ENCODE measurements at regions not wholly inside any gene's neighbourhood (a gene's known extent, or its start where the extent isn't known, plus 50 kb on each side); places are given as distances from the start of the nearest gene placed in this dataset.

- no peak overlapping the region for H2AFZ ChIP-seq (ENCODE audit: low read depth, low read length)
- no peak overlapping the region for H3K9ac ChIP-seq (ENCODE audit: low read length)
- H3K9me3 ChIP-seq (ENCODE audit: low read length), result no peaks in the 10 kb centered on the region
Measured at GRCh38 chr2:17287183-17287582, 231.1 kb downstream of the RAD51AP2 start.

GRCh38 chr2:17282826-17283225 lies 235.4 kb downstream of the RAD51AP2 start:
- H3K36me3 ChIP-seq (ENCODE audit: insufficient read depth, low read length), result no peaks in the 10 kb centered on the region
- no peak overlapping the region for H3K9ac ChIP-seq (ENCODE audit: low read length)
- H4K20me1 ChIP-seq (ENCODE audit: insufficient read depth), result no peaks in the 10 kb centered on the region
- H2AFZ ChIP-seq (ENCODE audit: low read depth, low read length), result no peak overlapping the region
- H3F3A ChIP-seq (ENCODE audit: insufficient read depth, low read length, poor library complexity, severe bottlenecking), result no peaks in the 10 kb centered on the region
- no peak overlapping the region for H3K4me3 ChIP-seq (ENCODE audit: low read length)
- no peak for TF ChIP-seq TAF1 (IDR thresholded peaks at IDR 0.05; ENCODE audit: low read depth)
- no peak overlapping the region for H3K27ac ChIP-seq (ENCODE audit: low read length)
- no peaks in the 10 kb centered on the region for H3K27me3 ChIP-seq (ENCODE audit: insufficient read depth, low read depth, low read length)
- H3K9me3 ChIP-seq (ENCODE audit: low read length), result no peaks in the 10 kb centered on the region
- H3K9me2 ChIP-seq (ENCODE audit: insufficient read depth, low read length), result no peaks in the 10 kb centered on the region
- H3K4me2 ChIP-seq (ENCODE audit: low read length), result no peak overlapping the region
- no peaks in the 10 kb centered on the region for H3K79me2 ChIP-seq (replicated peaks; ENCODE audit: insufficient read depth, low read length)

More at GRCh38 chr2:17287183-17287582, 231.1 kb downstream of the RAD51AP2 start:
- no peaks in the 10 kb centered on the region for H3K9me2 ChIP-seq (ENCODE audit: insufficient read depth, low read length)
- TF ChIP-seq SMC3 (conservative IDR thresholded peaks at IDR 0.05; ENCODE audit: poor library complexity), result no peak
- TF ChIP-seq EZH2 (IDR thresholded peaks at IDR 0.05; ENCODE audit: borderline replicate concordance, insufficient read depth, low read length, poor library complexity, severe bottlenecking), result no peak
- no peak for TF ChIP-seq CTCF (IDR thresholded peaks at IDR 0.05; ENCODE audit: poor library complexity, severe bottlenecking)
- TF ChIP-seq RAD21 (conservative IDR thresholded peaks at IDR 0.05), result no peak
- no peak for TF ChIP-seq POLR2AphosphoS5 (IDR thresholded peaks at IDR 0.05)
- no peak for TF ChIP-seq MXI1 (conservative IDR thresholded peaks at IDR 0.05; ENCODE audit: poor library complexity, severe bottlenecking)
- TF ChIP-seq TAF1 (IDR thresholded peaks at IDR 0.05; ENCODE audit: low read depth), result no peak
- no peak for TF ChIP-seq EP300 (conservative IDR thresholded peaks at IDR 0.05; ENCODE audit: poor library complexity, severe bottlenecking)
- no peak for TF ChIP-seq REST (IDR thresholded peaks at IDR 0.05; ENCODE audit: borderline replicate concordance)
- H3K79me2 ChIP-seq (replicated peaks; ENCODE audit: insufficient read depth, low read length), result no peaks in the 10 kb centered on the region
- no peaks in the 10 kb centered on the region for H3K36me3 ChIP-seq (ENCODE audit: insufficient read depth, low read length)
- no peak overlapping the region for H3K4me2 ChIP-seq (ENCODE audit: low read length)
- H3K4me3 ChIP-seq (ENCODE audit: low read length), result no peak overlapping the region
- no peaks in the 10 kb centered on the region for H3F3A ChIP-seq (ENCODE audit: insufficient read depth, low read length, poor library complexity, severe bottlenecking)
- H3K27ac ChIP-seq (ENCODE audit: low read length), result no peak overlapping the region
- no peaks in the 10 kb centered on the region for H4K20me1 ChIP-seq (ENCODE audit: insufficient read depth)
- no peaks in the 10 kb centered on the region for H3K27me3 ChIP-seq (ENCODE audit: insufficient read depth, low read depth, low read length)

DNA sequence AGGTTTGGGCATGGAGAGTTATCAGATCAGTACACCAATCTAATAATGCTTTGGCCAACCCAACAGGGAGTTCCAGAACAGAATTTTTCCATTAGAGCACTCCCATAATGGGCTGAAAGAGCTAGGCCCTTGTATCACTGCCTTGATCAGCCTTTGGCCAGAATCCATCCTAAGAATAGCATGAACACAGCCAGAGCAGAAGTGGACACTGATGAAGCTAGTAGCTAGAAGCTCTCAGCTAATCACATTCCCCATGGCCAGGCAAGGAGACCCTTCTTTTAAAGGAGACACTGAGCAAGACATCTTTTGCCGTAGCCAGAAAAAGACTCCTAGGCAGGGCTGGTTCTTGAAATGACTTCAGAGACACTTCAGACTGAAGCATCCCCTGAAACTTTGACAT lies 236.0 kb downstream of the RAD51AP2 start:
- no peaks in the 10 kb centered on the region for H3K36me3 ChIP-seq (ENCODE audit: insufficient read depth, low read length)
- no peak for TF ChIP-seq TAF1 (IDR thresholded peaks at IDR 0.05; ENCODE audit: low read depth)
- TF ChIP-seq POLR2AphosphoS5 (IDR thresholded peaks at IDR 0.05), result no peak
- TF ChIP-seq EP300 (conservative IDR thresholded peaks at IDR 0.05; ENCODE audit: poor library complexity, severe bottlenecking), result no peak
- TF ChIP-seq CTCF (IDR thresholded peaks at IDR 0.05; ENCODE audit: poor library complexity, severe bottlenecking), result no peak
- TF ChIP-seq EZH2 (IDR thresholded peaks at IDR 0.05; ENCODE audit: borderline replicate concordance, insufficient read depth, low read length, poor library complexity, severe bottlenecking), result no peak
- no peak for TF ChIP-seq SMC3 (conservative IDR thresholded peaks at IDR 0.05; ENCODE audit: poor library complexity)
- no peak for TF ChIP-seq REST (IDR thresholded peaks at IDR 0.05; ENCODE audit: borderline replicate concordance)
- TF ChIP-seq MXI1 (conservative IDR thresholded peaks at IDR 0.05; ENCODE audit: poor library complexity, severe bottlenecking), result no peak
- TF ChIP-seq RAD21 (conservative IDR thresholded peaks at IDR 0.05), result no peak

More for the DNA sequence above, 236.0 kb downstream of the RAD51AP2 start:
- Histone ChIP-seq H3K9ac (ENCODE audit: low read length) (no peak overlapping the region), H3K9me2 (ENCODE audit: insufficient read depth, low read length) (no peaks in the 10 kb centered on the region), H3K4me2 (ENCODE audit: low read length) (no peak overlapping the region), H3K79me2 (replicated peaks; ENCODE audit: insufficient read depth, low read length) (no peaks in the 10 kb centered on the region), H3K9me3 (ENCODE audit: low read length) (no peaks in the 10 kb centered on the region), H2AFZ (ENCODE audit: low read depth, low read length) (no peak overlapping the region), H3K4me3 (ENCODE audit: low read length) (no peak overlapping the region), H4K20me1 (ENCODE audit: insufficient read depth) (no peaks in the 10 kb centered on the region), H3K27me3 (ENCODE audit: insufficient read depth, low read depth, low read length) (no peaks in the 10 kb centered on the region), H3F3A (ENCODE audit: insufficient read depth, low read length, poor library complexity, severe bottlenecking) (no peaks in the 10 kb centered on the region), H3K27ac (ENCODE audit: low read length) (no peak overlapping the region)

All from neural cell (in vitro differentiated cells).